HPDE6-E6E7 (cell line): ENCODE measurements at regions not wholly inside any gene's neighbourhood (a gene's known extent, or its start where the extent isn't known, plus 50 kb on each side); places are given as distances from the start of the nearest gene placed in this dataset.

Experiments used
- DNase-seq: peaks from one replicate; pipeline ENCODE4 v3.0.0; 2011; ENCODE audit warnings: missing footprints; ENCODE audit errors: extremely low spot score

GRCh38 chr1:207971331-207972219, 60.6 kb upstream of the CD34 start:
- no peak for DNase-seq

DNA sequence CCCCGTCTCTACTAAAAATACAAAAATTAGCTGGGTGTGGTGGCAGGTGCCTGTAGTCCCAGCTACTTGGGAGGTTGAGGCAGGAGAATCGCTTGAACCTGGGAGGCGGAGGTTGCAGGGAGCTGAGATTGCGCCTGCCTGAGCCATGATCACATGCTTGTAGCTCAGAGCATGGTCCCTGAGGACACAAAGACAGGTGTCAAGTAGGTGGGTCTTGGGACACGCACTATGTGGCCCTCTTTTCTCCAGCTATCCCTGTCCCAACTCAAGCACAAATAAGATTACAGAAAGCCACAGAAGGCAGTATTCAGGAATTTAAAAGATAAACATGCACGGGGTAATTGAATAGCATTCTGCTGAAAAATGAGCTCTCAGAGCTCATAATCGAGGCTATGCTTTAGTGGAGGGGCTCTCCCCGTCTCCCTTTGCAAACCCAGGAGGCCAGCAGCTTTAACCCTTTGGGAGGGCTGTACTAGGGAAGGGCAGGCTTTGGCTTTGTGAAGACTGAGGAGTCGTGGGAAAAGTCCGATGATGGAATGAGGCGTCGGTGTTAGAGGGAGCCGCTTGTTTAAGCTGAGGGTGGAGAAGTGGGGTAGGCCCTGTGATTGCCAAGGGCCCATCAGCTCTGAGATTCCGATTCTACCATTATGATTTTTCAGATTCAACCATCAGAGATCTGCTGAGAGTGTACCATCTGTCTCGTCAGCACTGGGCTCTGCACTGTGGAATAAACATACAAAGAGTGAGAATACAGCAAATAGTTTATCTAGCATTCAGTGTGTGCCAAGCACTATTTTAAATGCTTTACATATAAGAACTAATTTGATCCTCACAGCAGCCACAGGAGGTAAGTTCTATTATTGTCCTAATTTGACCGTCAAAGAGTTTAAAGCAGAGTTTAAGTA, 59.7 kb upstream of the CD34 start:
- no peak for DNase-seq

- no peak for DNase-seq
Measured at GRCh38 chr1:207969528-207969927, 58.6 kb upstream of the CD34 start.

GRCh38 chr1:207968521-207969009, 57.6 kb upstream of the CD34 start:
- DNase-seq, result no peak

DNA sequence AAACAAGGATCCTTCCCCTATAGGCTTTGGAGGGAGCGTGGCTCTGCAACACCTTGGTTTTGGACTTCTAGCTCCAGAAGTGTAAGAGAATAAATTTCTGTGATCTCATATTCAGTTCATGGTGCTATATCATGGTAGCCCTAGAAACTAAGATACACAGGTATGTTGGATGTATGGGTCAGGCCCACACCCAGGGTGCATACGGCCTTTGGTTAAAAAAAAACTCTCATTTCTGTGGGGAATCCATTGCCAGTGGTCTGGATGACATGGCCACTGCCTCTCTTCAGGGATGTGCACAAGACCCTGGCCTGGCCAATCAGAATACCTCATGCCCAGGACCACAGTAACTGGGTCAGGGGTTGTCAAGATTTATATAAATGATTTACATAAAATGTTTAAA, 56.8 kb upstream of the CD34 start:
- DNase-seq, result no peak

- DNase-seq, result no peak
Measured at GRCh38 chr1:207966521-207966920, 55.6 kb upstream of the CD34 start.

DNA sequence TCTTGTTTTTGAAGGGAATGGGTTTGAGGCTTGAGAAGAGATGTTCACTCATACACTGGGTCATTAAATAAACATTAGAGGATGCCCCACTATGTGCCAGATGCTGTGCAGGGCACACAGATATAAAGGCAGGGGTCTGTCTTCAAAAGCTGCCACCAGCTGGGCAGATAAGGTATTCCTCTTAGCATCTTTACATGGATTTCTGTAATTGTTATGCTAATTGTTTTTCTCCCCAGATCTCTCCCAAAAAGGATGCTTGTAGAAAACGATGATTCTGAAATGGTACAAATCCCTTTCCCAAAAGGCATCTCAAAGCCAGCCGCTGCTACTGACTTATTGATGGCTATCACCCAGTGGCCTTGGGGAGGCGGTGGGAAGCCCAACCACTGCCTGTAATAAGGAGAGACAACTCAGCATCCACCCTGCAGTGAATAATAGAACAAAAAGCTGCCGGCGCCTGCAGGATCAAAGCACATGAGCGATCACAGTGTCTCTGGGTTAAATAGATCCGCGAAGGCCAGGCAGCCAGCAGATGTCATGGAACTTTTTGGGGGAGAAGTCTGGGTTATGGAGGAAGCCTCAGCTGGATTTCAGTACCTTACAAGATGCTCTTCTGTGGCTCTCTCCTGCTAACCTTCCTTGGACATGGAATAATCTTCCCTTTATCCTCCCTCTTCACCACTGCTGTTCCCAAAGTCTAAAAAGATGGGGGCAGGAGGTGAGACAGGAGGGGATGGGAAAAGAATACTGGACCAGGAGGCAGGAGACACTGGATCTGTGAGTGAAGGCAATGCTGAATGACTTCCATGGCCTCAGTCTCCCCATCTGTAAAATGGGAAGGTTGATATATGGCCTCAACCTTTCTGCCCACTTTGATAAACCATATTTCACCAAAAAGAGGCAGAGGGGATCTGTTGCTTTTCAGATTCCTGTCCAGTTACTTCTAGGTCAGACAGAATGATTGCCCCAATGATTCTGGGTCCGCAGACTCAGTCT, 54.8 kb upstream of the CD34 start:
- DNase-seq, result no peak

- DNase-seq, result no peak
Measured at GRCh38 chr1:207964195-207964966, 53.5 kb upstream of the CD34 start.

GRCh38 chr1:207963427-207964194, 52.7 kb upstream of the CD34 start:
- peak; percentile 84 for DNase-seq

DNA sequence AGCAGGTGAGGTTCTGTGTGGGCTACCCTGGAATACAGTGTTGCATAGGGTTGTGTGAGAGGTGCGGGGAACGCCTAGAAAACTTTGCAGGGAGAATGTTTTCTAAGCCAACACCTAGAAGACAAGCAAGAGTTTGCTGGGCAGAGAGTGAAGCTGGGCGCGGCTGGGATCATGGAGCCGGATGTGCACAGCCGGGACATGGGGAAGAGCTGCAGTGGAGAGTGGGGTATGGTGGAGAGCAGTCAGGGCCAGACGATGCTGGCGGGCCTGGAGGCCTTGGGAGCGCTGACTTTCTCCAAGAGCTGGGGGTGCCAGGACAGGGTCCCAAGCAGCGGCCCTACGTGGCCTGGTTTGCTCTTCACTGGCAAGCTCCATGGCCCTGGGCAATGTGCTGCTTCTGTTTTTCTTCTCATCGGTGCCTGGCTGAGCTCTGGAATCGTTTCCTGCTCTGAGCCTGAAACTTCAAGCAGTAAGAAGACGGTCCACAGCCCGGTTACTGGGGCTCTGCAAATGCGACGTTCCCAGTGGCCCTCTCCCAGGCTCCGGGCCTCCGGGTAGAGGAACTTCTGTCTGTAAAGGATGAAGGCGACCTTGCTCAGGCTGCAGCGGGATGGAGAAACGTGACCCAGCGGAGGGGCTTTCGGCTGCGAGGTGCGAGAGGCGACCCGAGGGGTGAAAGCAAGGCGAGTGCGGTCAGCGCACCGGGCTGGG, 51.9 kb upstream of the CD34 start:
- DNase-seq, result no peak
